NCI-H82 treated with DMSO at 0.1 percent for 48 hours (cell line): ENCODE measurements at regions not wholly inside any gene's neighbourhood (a gene's known extent, or its start where the extent isn't known, plus 50 kb on each side); places are given as distances from the start of the nearest gene placed in this dataset.

Source experiments
- DNase-seq: peaks from one replicate; lab custom pipeline; 2025; ENCODE audit not compliant: unreplicated experiment; lab: John Stamatoyannopoulos, UW

DNA sequence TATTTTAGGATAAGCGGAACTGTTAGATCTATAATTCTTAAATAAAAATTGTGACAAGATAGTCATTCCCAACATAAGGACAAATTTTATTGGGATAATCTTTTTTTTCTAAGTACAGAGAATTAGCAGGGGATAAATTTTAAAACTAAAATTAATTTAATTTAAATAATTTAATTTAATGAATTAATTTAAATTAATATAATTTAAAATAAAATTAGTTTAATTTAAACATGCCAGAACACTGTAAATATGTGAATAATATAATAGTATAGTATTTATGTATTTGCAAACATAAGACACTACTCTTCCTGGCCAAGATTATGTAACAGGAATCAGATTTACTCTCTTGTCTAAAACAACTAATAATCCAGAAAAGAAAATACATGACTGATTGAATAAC lies 1055.9 kb downstream of the PDHA2 start:
- no peak for DNase-seq

DNA sequence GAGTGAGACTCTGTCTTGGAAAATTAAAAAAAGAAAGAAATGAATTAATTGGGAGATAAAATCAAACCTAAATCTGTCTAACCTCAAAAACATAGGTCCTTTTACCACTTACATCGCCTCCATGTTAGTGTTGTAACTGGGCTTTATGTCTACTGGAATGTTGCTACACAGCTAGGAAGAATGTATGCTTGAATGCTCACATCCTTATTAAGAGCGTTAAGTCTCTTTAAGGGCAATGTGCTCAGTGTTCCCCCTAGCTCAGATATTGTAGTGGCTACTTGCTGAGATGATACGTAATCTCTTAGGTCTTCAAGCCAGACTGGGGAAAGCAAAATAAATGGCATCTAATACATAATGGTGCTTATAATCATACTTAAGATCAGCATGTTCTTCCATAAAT lies 1072.8 kb downstream of the PDHA2 start:
- no peak for DNase-seq

DNA sequence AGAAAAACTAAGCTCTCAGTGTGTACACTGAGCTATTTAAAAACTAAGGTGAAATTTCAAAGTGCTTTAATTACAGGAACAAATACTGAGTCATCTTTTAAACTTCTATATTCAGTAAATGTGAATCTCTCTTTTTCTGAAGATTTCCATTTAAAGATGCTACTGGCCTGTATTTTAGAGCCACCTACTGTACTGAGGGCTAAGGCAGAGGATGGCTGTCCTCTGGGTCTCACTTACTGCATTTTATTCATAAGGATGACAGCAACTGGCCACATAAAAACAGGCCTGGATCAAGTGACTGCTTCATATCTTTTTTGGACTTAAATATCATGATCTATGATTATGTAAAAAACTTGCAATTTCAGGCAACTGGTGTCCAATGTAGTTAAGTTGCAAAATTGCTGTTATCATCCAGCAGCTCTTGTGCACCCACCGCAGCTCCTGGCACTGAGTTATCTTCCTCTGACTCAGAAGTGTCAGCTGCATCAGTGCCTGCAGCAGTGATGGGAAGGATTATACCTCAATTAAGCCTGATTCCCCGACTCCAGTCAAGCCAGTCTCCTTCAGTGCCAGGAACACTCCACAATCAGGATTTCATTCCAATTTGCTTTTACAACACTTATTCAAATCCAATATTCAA lies 1073.7 kb downstream of the PDHA2 start:
- DNase-seq: no peak

DNA sequence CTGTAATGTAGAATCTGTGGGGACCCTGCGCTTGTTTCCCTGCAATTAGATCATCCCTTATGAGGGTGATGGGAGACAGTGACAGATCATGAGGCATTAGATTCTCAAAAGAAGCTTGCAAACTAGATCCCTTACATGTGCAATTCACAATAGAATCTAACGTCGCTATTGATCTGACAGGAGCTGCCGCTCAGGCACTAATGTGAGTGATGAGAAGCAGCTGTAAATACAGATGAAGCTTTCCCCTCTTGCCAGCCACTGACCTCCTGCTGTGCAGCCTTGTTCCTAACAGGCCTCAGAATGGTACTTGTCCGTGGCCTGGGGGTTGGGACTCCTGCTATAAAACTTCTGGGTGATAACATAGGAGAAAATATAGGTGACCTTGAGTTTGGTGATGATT lies 1076.8 kb downstream of the PDHA2 start:
- DNase-seq: no peak

DNA sequence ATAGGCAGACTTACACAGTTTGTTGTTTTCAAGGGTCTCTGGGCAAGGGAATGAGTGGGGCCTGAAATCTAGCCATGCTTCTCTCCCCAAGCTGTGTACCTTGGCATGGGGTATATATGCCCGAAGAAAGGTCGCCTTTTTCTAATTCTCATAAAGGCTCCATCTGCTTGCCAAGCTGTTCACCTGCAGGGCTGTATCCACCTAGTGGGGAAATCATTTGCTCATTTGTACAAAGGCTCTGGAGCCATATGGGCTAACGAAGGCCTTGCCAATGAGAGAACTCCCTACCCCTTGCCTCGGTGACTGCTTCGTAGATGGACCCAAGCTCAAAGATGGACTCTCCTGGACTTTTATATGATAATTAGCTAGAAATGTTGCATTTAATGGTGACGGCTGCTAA lies 1097.0 kb downstream of the PDHA2 start:
- DNase-seq: no peak

DNA sequence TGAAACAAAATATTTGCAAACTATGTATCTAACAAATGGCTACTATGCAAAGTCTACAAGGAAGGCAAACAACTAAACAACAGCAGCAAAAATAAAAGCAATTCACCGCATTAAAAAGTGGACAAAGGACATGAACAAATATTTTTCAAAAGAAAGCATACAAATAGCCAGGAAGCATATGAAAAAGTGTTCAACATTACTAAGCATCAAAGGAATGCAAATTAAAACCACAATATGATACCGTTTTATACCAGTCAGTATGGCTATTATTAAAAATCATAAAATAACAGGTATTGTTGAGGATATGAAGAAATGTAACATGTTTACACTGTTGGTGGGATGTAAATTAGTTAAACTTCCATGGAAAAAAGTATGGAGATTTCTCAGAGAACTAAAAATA lies 1106.7 kb downstream of the PDHA2 start:
- DNase-seq: no peak

DNA sequence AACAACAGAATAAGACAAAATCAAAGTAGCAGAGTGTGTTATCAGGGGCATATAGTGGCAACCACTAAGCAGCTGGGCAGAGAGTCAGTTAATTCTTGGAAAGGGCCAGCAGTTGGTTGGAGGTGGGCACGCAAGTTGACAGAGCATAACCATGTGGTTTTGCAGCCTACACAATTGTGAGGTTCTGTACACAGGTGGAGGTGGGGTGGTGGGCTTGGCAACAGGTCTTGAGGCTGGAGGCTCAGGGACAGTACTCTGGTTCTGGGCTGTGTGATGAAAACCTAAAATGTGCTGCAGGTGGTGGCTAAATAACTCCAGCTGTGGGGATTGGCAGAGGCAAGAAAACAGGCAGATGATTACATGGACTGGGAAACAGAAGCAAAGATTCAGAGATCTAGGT lies 1112.7 kb downstream of the PDHA2 start:
- no peak for DNase-seq

DNA sequence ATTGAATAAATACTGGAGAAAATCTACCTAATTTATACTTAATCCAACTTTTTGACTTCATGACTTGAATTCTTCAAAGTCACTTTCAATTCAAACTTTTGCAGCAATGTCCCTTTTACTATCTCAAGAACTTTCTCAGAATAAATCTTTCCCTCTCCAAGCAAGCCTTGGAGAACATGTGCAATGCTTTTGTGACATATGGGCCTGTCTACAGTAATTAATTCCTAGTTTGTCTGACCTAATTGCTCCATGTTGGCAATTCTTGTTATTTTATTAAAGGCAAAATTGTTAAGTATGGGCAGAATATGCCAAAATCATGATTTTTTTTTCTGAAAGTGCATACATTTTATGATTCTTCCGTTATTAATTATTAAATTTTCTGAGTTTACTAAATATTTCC lies 1115.3 kb downstream of the PDHA2 start:
- no peak for DNase-seq

DNA sequence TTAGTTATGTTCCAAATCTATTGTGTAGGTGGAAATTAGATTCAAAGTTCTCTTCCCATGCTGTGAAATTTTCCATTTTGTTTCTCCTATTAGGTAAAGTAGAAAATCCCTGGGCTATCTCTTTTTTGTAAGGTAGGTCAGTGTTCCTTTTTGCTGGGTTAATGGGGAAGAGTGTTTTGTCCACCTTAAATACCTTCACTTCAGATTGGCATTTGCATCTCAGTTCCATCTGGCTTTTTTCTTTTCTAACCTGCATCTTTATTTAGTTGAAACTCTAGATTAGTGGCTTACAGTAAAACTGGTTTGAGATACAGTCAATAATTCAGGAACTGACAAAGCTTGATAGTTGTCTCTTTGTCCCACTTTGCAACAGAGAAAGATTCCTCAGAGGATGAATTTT lies 1115.8 kb downstream of the PDHA2 start:
- no peak for DNase-seq

DNA sequence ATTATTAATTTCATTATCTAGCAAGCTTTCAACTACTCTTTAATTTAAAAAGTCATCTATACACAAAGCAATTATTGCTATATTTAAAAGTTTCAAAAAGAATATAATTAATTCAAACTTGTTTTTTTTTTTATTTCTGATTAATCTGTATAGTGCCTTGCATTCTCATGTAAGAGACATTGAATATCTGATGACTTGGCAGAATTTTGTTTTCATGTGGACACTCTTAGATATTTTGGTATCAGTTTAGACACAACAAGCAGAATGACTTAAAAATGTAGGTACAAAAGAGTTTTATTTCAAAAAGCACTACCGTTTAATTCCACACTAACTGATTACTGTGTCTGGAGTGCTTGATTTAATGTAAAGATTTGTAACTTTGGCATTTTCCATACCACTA lies 1129.6 kb downstream of the PDHA2 start:
- no peak for DNase-seq

DNA sequence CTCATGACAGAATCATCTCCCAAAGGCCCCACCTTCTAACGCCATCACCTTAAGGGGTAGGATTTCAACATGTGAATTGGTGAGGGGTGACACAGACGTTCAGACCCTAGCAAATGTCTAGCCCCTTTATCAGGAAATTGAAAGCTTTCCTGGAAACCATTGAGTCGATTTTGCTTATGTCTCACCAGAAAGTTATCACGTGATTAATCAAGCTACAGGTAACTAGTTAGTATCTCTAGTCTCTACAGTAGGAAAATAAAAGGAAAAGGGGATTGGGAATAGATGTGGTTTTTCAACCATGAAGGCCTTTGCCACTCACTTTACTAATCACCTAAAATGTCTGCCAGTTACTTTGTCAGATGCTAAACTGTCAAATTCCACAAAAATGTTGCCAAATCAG lies 1133.0 kb downstream of the PDHA2 start:
- no peak for DNase-seq

DNA sequence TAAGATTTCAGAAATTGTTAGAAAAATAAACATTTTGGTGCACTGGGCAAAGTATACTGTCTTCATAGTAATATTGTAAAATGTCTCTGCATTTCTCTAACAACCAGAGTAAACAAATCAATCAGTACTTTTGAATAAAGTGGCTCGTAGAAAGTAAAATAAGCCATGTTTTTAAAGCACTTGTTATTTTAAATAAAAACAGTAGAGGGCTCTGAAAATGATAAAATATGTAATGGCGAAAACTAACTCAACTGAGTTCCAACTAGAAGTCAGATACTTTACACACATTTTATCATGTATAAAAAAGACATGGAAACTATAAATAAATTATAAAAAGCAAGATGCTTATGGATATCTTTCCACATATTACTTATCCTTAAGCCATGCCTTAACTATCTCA lies 1134.4 kb downstream of the PDHA2 start:
- DNase-seq: no peak

DNA sequence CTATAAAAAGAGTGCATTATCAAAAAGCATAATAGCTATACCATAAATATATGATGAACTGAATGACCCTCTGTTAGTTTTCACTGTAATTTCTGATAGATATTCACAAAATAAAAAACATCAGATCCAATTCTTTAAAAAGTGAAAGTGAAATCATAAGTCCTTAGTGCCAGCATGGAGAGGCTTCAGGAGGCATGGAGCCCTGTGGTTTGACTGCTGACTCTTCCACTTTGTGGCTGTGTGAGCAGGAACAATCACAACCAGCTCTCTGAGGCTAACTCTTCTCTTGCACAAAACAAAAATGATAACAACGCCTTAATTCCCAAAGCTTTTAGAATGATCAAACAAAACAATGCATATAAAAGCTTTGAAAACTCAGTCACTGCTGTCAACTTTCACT lies 1143.9 kb downstream of the PDHA2 start:
- DNase-seq: no peak

DNA sequence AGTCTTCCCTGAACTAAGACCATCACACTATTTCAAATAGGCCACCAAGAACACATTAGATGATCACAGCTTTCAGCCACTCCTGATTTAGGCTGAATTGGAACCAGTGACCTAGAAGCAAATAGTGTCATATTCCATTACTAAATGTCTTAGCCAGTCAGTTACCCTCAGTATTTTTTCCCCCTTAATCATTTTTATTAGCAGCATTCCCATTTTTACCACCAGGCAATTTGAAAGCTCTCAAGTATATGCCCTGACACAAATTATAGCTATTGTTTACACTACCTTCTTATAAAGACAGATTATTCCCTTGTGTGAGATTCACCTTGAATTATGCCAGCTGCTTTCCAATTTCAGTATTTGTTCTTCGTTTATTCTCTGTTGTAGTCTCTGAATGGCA lies 1146.9 kb downstream of the PDHA2 start:
- no peak for DNase-seq

DNA sequence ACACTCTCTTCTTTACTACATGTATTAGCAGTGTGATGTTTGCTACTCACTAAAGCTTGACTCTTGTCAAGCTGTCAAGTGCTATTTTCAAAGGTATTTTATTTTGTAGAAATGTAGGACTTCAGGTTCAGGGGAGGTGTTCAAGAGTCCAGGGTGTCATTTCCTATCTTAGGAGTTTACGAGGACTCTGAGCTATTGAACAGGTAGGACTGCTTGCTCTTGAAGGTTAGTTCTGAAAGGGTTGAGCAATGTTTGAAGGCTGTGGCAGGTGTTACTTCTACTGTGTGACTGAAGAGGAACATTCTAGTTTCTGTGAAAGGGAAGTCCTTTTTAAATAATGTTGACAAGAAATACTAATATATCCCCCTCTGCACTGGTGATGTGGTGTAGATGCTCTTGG lies 1151.2 kb downstream of the PDHA2 start:
- no peak for DNase-seq

DNA sequence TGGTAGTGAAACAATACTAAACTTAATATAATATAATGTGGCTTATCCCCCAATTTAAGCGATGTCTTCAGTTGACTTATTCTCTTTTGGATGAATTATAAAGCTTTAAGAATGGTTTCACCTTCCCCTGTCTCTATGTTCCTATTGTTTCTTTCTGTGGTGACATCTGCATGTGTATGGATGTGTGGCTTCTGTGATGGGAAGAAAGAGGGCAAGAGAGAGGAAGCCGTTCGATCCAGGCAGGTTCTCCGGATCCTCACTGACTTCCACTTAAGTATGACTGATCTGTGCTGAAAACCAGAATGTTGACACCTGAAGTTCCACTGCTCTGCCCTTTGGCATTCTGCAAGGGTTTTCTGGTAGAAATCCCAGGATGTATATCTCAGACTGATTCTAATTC lies 1150.8 kb downstream of the STPG2 start:
- DNase-seq: no peak

DNA sequence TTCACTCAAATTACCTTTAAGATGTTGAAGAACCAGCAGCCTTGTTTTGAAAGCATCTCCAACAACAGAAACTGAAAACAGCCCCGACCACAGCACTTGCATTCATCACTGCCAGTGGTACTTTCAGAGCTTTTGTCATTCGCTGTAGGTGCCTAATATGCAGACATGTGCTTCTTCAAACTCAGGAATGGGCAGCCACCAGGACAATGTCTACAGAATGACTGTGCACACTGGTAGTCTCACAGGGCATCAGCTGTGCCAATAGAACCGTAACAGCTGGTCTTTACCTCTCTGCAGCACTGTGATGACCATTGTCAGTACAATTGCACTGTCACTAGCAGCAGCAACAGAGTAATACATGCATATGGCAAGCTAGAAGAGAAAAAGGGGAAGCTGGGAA lies 1149.7 kb downstream of the STPG2 start:
- no peak for DNase-seq

DNA sequence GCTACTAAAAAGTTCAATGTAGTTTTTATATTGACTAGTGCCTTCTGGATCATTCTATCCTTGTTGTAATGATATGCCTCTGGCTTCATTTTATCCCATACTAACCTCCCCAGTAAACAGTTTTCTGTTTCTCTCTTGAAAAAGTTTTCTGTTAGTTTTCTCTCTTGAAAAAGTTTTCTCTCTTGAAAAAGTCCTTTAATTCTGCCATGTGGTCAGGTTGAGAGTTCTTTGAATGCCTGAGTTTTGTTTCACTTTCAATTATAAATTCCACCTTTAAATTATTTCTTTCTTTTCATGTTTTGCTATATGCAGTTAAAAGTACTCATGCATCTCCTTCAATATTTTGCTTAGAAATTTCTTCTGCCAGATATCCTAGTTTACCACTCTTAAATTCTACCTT lies 1139.6 kb downstream of the STPG2 start:
- no peak for DNase-seq

DNA sequence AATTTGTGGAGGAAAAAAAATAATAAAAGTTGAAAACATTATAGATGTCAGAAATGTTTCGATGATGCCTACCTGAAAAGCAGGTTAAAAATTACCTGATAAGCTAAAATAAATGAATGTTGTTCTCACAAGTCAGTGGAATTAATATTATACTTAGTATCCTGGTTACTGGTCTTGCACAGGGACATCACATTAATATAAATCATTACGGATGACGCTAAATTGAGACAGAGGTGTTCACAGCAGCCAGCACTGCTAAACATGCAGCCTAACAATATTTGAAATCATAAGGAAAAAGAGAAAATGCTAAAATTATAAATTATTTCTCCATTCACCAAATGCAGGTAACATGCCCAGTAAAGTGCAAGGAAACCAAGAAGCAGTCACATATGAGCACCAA lies 1130.0 kb downstream of the STPG2 start:
- no peak for DNase-seq

DNA sequence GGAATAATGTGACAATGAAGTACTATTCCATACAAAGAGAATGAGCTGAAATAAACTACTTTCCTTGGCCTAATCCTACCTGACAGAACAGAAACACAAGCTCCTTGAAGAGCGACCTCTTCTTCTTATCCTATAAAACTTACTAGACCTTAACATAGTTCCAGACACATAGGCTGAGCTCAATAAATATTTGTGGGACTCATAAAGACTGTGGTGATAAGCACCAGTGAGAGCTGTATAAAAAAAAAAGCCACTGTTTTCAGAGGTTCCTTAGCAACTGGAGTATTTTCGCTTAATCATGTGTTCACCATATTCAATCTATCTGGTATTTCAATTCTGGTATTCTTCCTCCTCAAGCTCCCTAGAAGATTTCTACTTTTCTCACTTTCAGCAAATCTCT lies 1129.6 kb downstream of the STPG2 start:
- DNase-seq: no peak

DNA sequence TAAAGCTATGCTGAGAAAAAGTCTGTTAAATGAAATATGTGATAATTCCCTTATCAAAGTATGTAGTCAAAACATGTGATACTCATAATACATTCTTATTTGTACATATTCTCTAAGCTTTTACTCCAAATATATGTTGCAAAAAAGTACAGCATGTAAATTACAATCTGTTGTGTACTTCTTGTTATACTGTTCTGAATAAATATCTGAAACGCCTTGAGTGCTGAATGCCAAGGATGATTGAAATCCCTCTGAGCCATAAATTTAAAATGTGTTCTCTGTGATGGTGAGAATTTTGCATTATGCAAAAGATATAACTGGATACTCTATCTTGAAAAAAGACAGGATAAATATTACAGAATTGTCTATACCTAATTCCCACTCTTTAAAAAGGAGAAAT lies 1128.0 kb downstream of the STPG2 start:
- no peak for DNase-seq

DNA sequence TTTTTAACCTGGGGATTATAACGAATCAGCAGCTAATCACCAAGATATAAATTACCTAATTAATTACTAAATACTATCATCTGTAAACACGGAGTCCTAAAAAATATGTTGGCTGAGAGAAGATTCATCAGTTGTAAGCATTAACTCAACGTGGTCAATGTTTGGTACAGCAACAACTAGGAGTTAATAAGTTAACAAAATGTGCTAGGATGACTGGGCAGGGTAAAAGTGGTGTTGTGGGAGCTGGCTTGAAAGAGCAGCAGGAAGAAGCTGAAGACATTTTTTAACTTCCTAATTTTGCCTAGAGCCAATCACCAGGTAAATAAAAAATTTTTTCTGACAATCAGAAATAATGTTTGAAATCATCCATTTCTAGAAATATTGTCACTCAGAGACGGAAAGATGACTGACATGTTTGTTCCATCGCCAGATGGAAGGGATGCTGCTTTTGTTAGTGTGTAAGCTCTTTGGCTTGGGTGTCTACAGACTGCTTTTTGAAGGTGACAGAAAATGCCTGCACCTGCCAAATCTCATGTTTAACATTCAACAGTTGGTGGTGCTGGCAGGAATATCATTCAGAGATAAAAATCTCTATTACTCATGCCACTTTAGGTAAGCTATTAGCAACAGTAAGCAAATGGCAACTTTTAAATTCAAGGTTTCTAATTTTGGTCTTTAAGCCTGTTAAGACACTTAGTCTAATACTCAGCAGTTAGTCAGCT lies 1126.9 kb downstream of the STPG2 start:
- no peak for DNase-seq

DNA sequence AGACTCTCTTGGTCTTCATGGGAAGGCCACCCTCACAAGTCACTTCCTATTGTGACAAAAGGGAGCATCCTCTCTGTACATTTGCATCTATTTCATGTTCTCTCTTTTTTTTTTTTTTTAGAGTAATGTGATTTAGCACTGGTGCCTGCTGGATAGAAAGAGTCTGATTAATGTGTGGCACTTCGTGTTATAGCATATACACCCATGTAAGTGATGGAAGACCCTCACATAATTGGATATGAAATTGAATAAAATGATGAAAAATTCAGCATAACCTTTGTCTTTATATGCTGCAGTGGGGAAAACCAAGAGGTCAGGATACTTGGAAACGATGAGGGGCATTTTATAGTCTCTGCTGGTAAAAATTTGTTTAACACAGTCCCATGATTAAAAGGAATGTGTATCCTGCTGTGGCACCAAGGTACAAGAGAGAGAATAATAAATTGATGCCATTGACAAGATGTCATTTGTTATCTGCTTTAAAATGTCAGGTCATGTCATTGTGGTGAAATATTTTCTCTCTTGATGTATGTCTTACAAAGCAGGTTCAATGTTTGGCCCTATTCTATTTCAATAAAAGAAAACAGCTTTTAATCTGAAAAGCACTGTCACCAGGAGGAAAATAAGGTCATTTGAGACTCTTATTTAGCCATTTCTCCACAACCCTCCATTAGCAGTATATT lies 1115.4 kb downstream of the STPG2 start:
- no peak for DNase-seq
